Right lobe of liver (tissue), 4 donors: ENCODE measurements at regions not wholly inside any gene's neighbourhood (a gene's known extent, or its start where the extent isn't known, plus 50 kb on each side); places are given as distances from the start of the nearest gene placed in this dataset.

Experiments used
- POLR2A ChIP-seq: fragments of 450-650 bp; IDR thresholded peaks from one replicate; pipeline ENCODE4 v1.6.1; 2017; ENCODE audit warnings: antibody characterized with exemption, mild to moderate bottlenecking
- TF ChIP-seq, protein P1 (sequence below), 4 donors: fragments of 200-600 bp in 3 of 4; fragments of 450-650 bp in 1 of 4; IDR thresholded peaks; one replicate each; pipeline versions ENCODE4 v1.5.1 to v1.8.0; 2016 to 2022; ENCODE audit warnings: antibody characterized with exemption in 4 of 4, mild to moderate bottlenecking in 2 of 4
- donor health status: DM: no; HTN: no; CAD: no.
- donor health status: DM: no; HTN: no; CAD: no.
- donor health status: DM: no; HTN: yes; CAD: no.

DNA sequence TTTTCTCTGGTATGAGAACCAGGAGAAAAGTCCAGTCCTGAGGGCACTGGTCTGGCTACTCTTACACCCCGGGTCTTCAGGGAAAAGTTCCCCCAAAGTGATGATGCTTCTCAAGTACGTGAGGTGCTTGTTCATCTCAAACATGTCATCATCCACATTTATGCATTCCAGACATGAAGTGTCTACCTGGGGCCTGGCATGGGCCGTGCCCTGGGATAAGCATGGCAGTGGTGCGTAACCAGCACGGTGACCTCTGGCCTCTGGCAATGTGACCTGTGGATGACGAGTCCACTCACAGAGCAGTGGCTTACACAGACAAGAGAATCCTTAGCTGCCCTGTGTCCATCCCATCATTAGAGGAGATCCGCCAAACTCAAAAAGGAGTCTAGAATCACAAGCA lies 74.8 kb upstream of the LGALSL start:
- TF ChIP-seq POLR2A: no peak
- TF ChIP-seq, protein P1, sequence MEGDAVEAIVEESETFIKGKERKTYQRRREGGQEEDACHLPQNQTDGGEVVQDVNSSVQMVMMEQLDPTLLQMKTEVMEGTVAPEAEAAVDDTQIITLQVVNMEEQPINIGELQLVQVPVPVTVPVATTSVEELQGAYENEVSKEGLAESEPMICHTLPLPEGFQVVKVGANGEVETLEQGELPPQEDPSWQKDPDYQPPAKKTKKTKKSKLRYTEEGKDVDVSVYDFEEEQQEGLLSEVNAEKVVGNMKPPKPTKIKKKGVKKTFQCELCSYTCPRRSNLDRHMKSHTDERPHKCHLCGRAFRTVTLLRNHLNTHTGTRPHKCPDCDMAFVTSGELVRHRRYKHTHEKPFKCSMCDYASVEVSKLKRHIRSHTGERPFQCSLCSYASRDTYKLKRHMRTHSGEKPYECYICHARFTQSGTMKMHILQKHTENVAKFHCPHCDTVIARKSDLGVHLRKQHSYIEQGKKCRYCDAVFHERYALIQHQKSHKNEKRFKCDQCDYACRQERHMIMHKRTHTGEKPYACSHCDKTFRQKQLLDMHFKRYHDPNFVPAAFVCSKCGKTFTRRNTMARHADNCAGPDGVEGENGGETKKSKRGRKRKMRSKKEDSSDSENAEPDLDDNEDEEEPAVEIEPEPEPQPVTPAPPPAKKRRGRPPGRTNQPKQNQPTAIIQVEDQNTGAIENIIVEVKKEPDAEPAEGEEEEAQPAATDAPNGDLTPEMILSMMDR (IDR thresholded peaks at IDR 0.05): no peak
